HEK293T (cell line): ENCODE measurements at regions not wholly inside any gene's neighbourhood (a gene's known extent, or its start where the extent isn't known, plus 50 kb on each side); places are given as distances from the start of the nearest gene placed in this dataset.
"Not testable (repeated sequence)": the region's sequence is repeated elsewhere in the genome, so short reads cannot be mapped to it uniquely, and the experiment has no call there.

ENCODE experiments used
- CTCF ChIA-PET: fragments of 350-600 bp; formaldehyde crosslinking; extraction: SDS; loops from one replicate; lab custom pipeline; 2021; ENCODE audit warnings: antibody characterized with exemption, inconsistent platforms; lab: Yijun Ruan, JAX
- POLR2A ChIA-PET: fragments of 350-600 bp; formaldehyde crosslinking; extraction: SDS; loops from one replicate; lab custom pipeline; 2020; ENCODE audit warnings: antibody characterized with exemption, inconsistent platforms; lab: Yijun Ruan, JAX
- DNase-seq: peaks from one replicate; pipeline ENCODE4 v3.0.0; 2012; ENCODE audit warnings: mixed read lengths; ENCODE audit errors: extremely low spot score
- ARNT ChIP-seq: fragments of 450-650 bp; IDR thresholded peaks from 2 replicates; pipeline ENCODE4 v1.6.1; 2017; ENCODE audit warnings: mild to moderate bottlenecking
- BHLHE40 ChIP-seq: fragments of 450-650 bp; IDR thresholded peaks from 2 replicates; pipeline ENCODE4 v1.6.1; 2016; ENCODE audit warnings: mild to moderate bottlenecking, moderate library complexity, borderline replicate concordance
- CTBP1 ChIP-seq: fragments of 450-650 bp; IDR thresholded peaks from 2 replicates; pipeline ENCODE4 v1.6.1; 2016; ENCODE audit warnings: borderline replicate concordance
- ELF4 ChIP-seq: fragments of 450-650 bp; IDR thresholded peaks from 2 replicates; pipeline ENCODE4 v1.6.1; 2017; ENCODE audit warnings: antibody characterized with exemption
- FOXA1 ChIP-seq: fragments of 450-650 bp; IDR thresholded peaks from 2 replicates; pipeline ENCODE4 v1.6.1; 2016; ENCODE audit warnings: mild to moderate bottlenecking
- FOXK2 ChIP-seq: fragments of 450-650 bp; IDR thresholded peaks from 2 replicates; pipeline ENCODE4 v1.6.1; 2016; ENCODE audit warnings: mild to moderate bottlenecking
- FOXM1 ChIP-seq: fragments of 450-650 bp; IDR thresholded peaks from 2 replicates; pipeline ENCODE4 v1.6.1; 2017; ENCODE audit warnings: mild to moderate bottlenecking, borderline replicate concordance
- HDGF ChIP-seq: fragments of 450-650 bp; IDR thresholded peaks from 2 replicates; pipeline ENCODE4 v1.6.1; 2017; ENCODE audit warnings: antibody characterized with exemption, borderline replicate concordance
- L3MBTL2 ChIP-seq: fragments of 450-650 bp; conservative IDR thresholded peaks from 2 replicates; pipeline ENCODE4 v1.6.1; 2016; ENCODE audit warnings: mild to moderate bottlenecking
- LEF1 ChIP-seq: fragments of 450-650 bp; IDR thresholded peaks from 2 replicates; pipeline ENCODE4 v1.6.1; 2017; ENCODE audit warnings: mild to moderate bottlenecking, borderline replicate concordance
- NFRKB ChIP-seq: fragments of 450-650 bp; IDR thresholded peaks from 2 replicates; pipeline ENCODE4 v1.6.1; 2016; ENCODE audit warnings: mild to moderate bottlenecking, moderate library complexity
- PKNOX1 ChIP-seq: fragments of 450-650 bp; IDR thresholded peaks from 2 replicates; pipeline ENCODE4 v1.6.1; 2016
- SP1 ChIP-seq: fragments of 450-650 bp; IDR thresholded peaks from 2 replicates; pipeline ENCODE4 v1.6.1; 2017
- SUZ12 ChIP-seq: fragments of 450-650 bp; IDR thresholded peaks from 2 replicates; pipeline ENCODE4 v1.6.1; 2016; ENCODE audit warnings: mild to moderate bottlenecking
- TARDBP ChIP-seq: fragments of 450-650 bp; IDR thresholded peaks from 2 replicates; pipeline ENCODE4 v1.6.1; 2016
- ZNF384 ChIP-seq: fragments of 450-650 bp; IDR thresholded peaks from 2 replicates; pipeline ENCODE4 v1.6.1; 2016

DNA sequence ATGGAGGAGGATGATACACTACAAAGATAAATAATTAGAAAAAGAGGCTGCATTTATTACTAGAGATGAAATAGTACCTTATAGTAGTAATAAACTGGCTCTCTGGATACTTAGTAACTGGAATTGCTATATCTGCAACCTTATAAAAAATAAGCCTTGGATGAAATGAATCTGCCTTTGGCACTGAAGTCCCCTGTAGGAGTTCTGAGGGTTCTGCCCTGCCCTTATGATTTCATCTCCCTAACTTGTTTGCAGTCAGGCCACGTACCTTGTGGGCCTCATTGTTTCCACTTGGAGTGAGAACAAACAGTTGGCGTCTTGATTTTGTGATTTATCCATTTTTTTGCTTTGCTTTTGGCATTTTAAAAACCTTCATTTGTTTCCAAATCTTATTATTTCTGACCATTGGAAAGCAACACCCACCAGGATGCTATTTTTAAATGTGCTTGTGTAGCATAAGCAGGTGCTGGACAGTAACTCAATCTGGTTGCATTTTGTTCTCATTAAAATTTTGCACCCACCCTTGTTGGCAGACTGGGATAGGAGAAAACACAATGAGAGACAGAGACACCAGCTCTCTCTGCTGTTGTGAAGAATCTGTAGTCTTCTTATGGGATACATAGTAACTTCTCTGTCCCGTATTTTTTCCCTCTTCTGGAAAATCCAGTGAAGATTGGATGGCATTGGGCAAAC, 518.9 kb upstream of the SGCD start:
- CTCF ChIA-PET: no interaction called here
- POLR2A ChIA-PET: no interaction called here
- no peak for DNase-seq
- TF ChIP-seq SUZ12: no peak
- TF ChIP-seq PKNOX1: no peak
- no peak for TF ChIP-seq L3MBTL2
- TF ChIP-seq CTBP1: no peak
- no peak for TF ChIP-seq HDGF
- no peak for TF ChIP-seq NFRKB
- TF ChIP-seq FOXA1: no peak

DNA sequence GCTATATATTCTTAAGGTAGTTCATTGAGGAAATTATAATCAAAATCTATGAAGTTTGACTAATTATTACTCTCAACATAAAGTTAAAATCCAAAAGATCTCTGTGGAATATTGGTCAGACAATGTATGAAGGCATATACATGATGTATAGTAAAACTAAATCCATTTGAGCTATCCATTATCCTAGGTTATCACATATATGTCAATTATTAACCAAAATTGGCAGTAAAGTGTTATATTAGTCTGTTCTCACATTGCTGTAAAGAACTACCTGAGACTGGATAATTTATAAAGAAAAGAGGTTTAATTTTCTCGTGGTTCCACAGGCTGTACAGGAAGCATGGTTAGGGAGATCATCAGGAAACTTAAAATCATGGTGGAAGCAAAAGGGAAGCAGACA, 511.7 kb upstream of the SGCD start:
- DNase-seq: no peak
- TF ChIP-seq SUZ12 (no peak), FOXM1 (no peak), L3MBTL2 (no peak), CTBP1 (no peak), ELF4 (no peak), FOXK2 (no peak), PKNOX1 (no peak), TARDBP (no peak), SP1 (no peak), FOXA1 (no peak), HDGF (no peak), BHLHE40 (no peak), ZNF384 (no peak), NFRKB (no peak), LEF1 (no peak), ARNT (no peak)
- CTCF ChIA-PET: no interaction called here
- POLR2A ChIA-PET: no interaction called here

DNA sequence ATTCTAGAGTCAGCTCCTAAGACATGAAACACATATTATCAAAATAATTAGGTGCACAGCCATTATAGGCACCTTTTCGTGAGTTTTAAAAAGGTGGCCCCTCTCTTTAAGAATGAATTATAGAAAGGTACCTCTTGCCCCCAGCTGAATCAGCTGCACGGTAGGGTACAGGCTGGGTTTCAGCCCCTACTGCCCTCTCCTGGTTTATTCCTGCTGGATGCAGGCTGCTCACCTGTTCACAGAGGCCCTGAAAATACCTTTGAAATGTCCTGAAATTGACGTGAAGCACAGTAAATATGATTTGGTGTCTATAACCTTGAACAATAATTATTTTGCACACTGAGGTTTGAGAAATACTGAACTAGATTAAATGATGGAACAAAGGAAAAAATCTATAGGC, 504.8 kb upstream of the SGCD start:
- CTCF ChIA-PET: no interaction called here
- TF ChIP-seq SP1: no peak
- TF ChIP-seq BHLHE40: no peak
- TF ChIP-seq FOXM1: no peak
- TF ChIP-seq ZNF384: no peak
- TF ChIP-seq ELF4: no peak
- TF ChIP-seq HDGF: no peak
- no peak for TF ChIP-seq NFRKB
- no peak for TF ChIP-seq PKNOX1
- no peak for TF ChIP-seq SUZ12
- TF ChIP-seq TARDBP: no peak
- no peak for DNase-seq
- POLR2A ChIA-PET: no interaction called here

DNA sequence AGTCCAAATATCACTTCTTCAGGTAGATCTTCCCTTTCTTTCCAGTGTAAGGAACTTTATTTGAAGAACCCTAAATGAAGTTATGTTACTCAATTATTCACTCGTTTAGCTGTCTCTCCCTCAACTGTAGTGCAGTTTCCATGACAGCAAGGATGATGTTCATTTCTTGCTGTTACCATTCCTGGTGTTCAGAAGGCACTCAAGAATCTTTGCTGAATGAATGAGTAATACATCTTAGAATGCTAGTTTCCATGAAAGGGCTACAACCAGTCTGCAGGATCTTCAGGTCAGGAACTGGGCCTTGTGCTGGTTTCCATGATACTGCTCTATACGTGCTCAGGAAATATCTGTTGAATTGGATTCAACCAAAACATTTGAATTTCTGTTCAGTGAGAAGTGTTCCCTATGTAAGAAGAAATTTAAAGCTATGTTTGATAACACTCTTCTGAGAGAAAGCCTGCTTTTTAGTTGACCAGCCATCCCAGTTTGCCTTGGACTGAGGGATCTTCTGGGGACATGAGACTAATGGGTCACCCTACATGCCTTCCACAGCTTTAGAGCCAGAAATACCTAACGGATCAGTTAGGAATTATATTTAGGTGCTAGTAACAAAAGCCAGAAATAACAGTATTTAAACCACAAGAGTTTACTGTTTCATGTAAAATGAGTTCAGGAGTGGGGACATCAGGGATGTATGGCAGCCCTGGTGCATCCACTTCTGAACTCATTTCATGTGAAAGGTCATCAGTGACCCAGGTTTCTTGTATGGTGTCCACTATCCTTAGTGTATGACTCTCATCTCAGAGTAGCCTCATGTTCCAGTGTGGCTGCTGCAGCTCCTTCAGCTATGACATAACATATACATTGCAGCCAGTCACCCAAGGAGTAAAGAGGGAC, 500.1 kb upstream of the SGCD start:
- TF ChIP-seq L3MBTL2 (no peak), LEF1 (no peak), ARNT (no peak), NFRKB (no peak), ZNF384 (no peak), FOXM1 (no peak), FOXK2 (no peak), SP1 (no peak), TARDBP (no peak), PKNOX1 (no peak), CTBP1 (no peak), SUZ12 (no peak), FOXA1 (no peak), HDGF (no peak), BHLHE40 (no peak), ELF4 (no peak)
- POLR2A ChIA-PET: no interaction called here
- CTCF ChIA-PET: no interaction called here
- no peak for DNase-seq

- CTCF ChIA-PET, POLR2A ChIA-PET: not testable (repeated sequence)
Measured at GRCh38 chr5:155827508-155827815, 499.5 kb upstream of the SGCD start.

GRCh38 chr5:155827949-155828348, 499.0 kb upstream of the SGCD start:
- POLR2A ChIA-PET: no interaction called here
- CTCF ChIA-PET: no interaction called here
- DNase-seq: no peak
- TF ChIP-seq L3MBTL2 (no peak), FOXA1 (no peak), FOXM1 (no peak), ARNT (no peak), PKNOX1 (no peak), FOXK2 (no peak), SUZ12 (no peak), LEF1 (no peak), CTBP1 (no peak), NFRKB (no peak), TARDBP (no peak), BHLHE40 (no peak), HDGF (no peak), ELF4 (no peak), SP1 (no peak), ZNF384 (no peak)

More at GRCh38 chr5:155827508-155827815, 499.5 kb upstream of the SGCD start:
- not testable (repeated sequence) for DNase-seq
